ENCODE measurements at regions not wholly inside any gene's neighbourhood (a gene's known extent, or its start where the extent isn't known, plus 50 kb on each side); places are given as distances from the start of the nearest gene placed in this dataset.
"Not testable (repeated sequence)": the region's sequence is repeated elsewhere in the genome, so short reads cannot be mapped to it uniquely, and the experiment has no call there.

DNA sequence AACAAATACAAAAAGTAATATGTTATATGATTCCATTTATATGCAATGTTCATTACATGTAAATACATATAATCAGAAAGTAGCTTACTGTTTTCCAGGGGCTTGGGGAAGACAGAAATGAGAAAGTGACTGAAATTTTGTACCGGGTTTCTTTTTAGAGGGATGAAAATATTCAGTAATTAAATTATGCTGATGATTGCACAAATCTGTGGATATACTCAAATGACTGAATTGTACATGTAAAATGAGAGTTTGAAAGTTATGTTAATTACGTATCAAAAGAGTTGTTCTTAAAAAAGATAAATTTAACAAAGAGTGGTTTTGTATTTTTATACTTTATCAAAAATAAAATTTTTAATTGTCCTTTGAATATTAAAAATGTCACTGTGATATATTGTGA is 856.3 kb downstream of the DSC3 start:
- in situ Hi-C loops (cut with HindIII; ENCODE audit: low pct_ligation_motif_present, low pct_unique_long_range_greater_than_20kb, low sequenced_read_pairs) = no loop called here
- DNase-seq = no peak

GRCh38 chr18:30177056-30177455 is 865.5 kb downstream of the DSC3 start:
- in situ Hi-C loops (cut with HindIII; ENCODE audit: low pct_ligation_motif_present, low pct_unique_long_range_greater_than_20kb, low sequenced_read_pairs) = no loop called here
- DNase-seq = peak; percentile 50

DNA sequence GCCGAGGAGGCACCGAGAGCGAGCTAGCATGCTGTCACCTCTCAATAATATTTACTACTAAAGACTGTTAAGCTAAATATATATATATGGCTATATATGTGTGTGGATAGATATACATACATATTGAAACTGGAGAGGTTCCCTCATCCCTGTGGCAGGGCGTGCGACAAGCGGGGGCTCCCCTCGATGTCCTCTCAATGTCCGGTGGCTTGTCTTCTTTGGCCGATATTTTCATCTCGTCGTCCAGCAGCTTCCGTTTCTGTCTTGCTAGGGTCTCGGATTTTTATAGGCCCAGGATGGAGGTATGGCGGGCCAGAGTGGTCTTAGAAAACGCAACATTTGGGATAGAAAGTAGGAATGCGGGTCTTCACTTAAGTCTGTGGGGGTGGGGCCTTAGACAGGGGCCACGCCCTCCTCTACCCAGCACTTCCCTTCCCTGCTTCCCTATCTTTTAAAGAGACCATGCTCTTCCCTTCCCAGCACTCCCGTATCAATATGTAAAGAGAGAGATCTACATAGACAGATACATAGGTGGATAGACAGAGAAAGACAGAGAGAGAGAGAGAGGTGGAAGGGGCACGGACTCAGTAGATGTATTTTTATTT is 866.8 kb downstream of the DSC3 start:
- in situ Hi-C loops (cut with HindIII; ENCODE audit: low pct_ligation_motif_present, low pct_unique_long_range_greater_than_20kb, low sequenced_read_pairs) = no loop called here
- DNase-seq = no peak

- in situ Hi-C loops (cut with HindIII; ENCODE audit: low pct_ligation_motif_present, low pct_unique_long_range_greater_than_20kb, low sequenced_read_pairs) = no loop called here
- no peak for DNase-seq
These were observed 867.4 kb downstream of the DSC3 start for GRCh38 chr18:30175061-30175574.

DNA sequence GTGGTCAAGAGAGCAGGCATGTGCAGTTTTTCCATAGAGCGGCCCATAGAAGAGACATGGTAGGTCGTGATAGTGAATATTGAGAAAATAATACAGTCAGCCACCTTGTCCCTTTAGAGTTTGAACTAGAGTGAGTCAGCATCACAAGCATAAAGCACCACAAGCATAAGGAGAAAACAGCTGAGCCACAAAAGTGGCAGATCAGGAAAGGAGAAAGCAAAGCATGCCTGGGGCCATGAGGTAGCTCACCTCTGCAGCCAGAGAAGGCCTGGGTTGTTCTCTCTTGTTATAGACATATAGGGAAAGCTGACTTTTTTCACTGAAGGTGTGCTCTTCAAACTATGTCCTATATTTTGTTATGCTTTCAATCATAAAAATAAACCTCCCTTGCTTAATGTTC is 879.0 kb downstream of the DSC3 start:
- DNase-seq = no peak
- in situ Hi-C loops (cut with HindIII; ENCODE audit: low pct_ligation_motif_present, low pct_unique_long_range_greater_than_20kb, low sequenced_read_pairs) = no loop called here

- DNase-seq = no peak
- in situ Hi-C loops (cut with HindIII; ENCODE audit: low pct_ligation_motif_present, low pct_unique_long_range_greater_than_20kb, low sequenced_read_pairs) = no loop called here
These were observed 882.4 kb downstream of the DSC3 start for GRCh38 chr18:30160124-30160523.

GRCh38 chr18:30150586-30151250 is 891.8 kb downstream of the DSC3 start:
- in situ Hi-C loops (cut with HindIII; ENCODE audit: low pct_ligation_motif_present, low pct_unique_long_range_greater_than_20kb, low sequenced_read_pairs) = no loop called here
- DNase-seq = no peak

DNA sequence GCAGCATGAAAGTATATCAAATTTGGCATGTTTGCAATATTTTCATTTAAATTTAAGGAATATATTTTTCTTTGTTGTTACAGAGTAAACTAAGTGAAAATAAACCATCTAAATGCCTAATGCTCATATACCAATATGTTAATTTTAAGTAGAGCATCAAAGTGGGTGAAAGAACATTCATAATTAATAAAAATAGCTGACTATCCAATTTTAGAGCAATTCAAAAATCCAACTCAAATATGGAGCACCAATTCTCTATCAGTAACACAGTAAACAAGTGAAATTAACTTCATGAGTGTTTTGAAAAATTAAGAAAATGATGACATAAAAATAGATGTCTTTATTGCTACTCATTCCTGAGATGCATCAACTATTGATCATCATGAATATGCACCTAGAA is 893.0 kb downstream of the DSC3 start:
- in situ Hi-C loops (cut with HindIII; ENCODE audit: low pct_ligation_motif_present, low pct_unique_long_range_greater_than_20kb, low sequenced_read_pairs) = no loop called here
- DNase-seq = no peak

DNA sequence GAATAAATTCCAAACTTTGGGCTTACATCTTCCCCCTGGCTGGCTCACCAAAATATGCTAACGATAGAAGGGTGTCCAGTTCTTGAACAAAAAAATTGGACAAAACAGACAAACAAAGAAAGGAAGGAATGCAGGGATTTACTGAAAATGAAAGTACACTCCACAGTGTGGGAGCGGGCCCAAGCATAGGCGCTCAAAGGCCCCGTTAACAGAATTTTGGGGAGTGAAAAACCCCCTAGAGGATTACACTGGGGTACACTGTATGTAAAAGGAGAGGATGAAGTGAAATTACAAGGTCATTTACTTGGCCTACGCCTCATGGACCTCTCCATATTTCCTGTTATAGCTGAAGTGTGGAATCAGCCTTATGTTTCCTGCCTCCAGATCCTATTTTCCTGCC is 899.7 kb downstream of the DSC3 start:
- in situ Hi-C loops (cut with HindIII; ENCODE audit: low pct_ligation_motif_present, low pct_unique_long_range_greater_than_20kb, low sequenced_read_pairs) = no loop called here
- DNase-seq = no peak

DNA sequence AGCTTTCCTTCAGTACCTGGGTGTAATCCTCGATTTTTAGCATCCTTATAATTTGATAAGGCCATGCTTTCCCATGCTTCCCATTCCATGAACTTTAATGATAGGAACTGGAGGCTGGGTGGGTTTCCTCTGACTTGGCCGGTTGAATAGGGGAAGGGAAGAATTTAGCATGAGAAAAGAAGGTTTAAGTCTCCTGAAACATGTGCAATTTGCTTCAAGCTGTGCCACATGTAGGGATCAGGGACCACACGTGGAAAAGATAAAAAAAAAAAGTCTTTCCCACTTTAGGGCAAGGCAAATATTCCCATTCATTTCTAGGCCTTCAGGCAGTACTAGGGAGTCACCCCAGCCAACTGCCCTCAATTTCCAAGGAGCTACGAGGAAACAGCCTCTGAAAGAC is 900.3 kb downstream of the DSC3 start:
- DNase-seq = no peak
- in situ Hi-C loops (cut with HindIII; ENCODE audit: low pct_ligation_motif_present, low pct_unique_long_range_greater_than_20kb, low sequenced_read_pairs) = no loop called here

DNA sequence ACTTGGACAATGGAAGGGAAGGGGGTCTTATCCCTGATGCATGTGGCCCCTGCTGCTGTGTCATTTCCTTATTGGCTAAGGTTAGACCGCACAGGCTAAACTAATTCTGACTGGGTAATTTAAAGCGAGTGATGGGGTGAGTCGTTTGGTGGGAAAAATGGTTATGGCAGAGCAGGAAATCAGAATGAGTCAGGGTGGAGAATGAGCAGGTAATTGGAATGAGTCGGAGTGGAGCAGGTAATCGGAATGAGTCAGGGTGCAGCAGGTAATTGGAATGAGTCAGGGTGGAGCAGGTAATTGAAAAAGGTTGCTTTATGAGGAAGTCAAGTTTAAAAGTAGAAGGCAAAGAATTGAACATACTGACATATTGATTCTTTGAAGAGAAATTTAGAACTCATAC is 901.0 kb downstream of the DSC3 start:
- in situ Hi-C loops (cut with HindIII; ENCODE audit: low pct_ligation_motif_present, low pct_unique_long_range_greater_than_20kb, low sequenced_read_pairs); DNase-seq: not testable (repeated sequence)

DNA sequence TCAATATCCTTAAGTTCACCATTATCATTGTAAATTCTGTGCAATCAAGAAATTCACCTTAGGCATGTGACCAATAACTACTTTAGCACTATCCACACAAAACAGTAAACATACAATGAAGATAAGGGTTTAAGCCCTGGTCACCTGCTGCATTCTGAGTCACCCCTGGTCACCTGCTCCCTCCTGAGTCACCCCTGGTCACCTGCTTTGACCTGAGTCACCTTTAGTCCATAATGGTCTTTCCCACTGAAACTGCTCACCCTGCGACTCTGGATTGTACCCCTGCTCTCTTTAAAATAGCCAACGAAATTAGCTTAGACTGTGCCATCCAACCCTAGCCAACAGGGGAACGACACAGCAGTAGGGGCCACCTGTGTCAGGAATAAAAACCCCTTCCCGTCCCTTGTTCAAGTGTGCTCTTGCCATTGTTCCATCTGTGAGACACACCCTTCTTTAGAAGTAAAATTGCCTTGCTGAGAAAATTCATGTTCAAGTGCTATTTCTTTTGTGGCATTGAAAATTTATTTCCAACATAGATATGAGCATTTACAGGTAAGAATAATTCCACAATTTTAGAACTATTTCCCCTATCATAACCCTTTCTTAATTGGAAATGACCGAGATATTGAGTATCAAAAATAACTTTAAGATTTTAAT is 902.8 kb downstream of the DSC3 start:
- in situ Hi-C loops (cut with HindIII; ENCODE audit: low pct_ligation_motif_present, low pct_unique_long_range_greater_than_20kb, low sequenced_read_pairs) = no loop called here
- no peak for DNase-seq

- no peak for DNase-seq
These were observed 906.6 kb downstream of the DSC3 start for GRCh38 chr18:30135938-30136337.

GRCh38 chr18:30134020-30134419 is 908.5 kb downstream of the DSC3 start:
- in situ Hi-C loops (cut with HindIII; ENCODE audit: low pct_ligation_motif_present, low pct_unique_long_range_greater_than_20kb, low sequenced_read_pairs) = no loop called here
- DNase-seq = no peak

More at GRCh38 chr18:30135938-30136337, 906.6 kb downstream of the DSC3 start:
- in situ Hi-C loops (cut with HindIII; ENCODE audit: low pct_ligation_motif_present, low pct_unique_long_range_greater_than_20kb, low sequenced_read_pairs) = no loop called here

- in situ Hi-C loops (cut with HindIII; ENCODE audit: low pct_ligation_motif_present, low pct_unique_long_range_greater_than_20kb, low sequenced_read_pairs) = no loop called here
- no peak for DNase-seq
These were observed 909.6 kb downstream of the DSC3 start for GRCh38 chr18:30132959-30133358.

GRCh38 chr18:30121397-30121796 is 921.1 kb downstream of the DSC3 start:
- in situ Hi-C loops (cut with HindIII; ENCODE audit: low pct_ligation_motif_present, low pct_unique_long_range_greater_than_20kb, low sequenced_read_pairs) = no loop called here
- no peak for DNase-seq

GRCh38 chr18:30113454-30113853 is 929.1 kb downstream of the DSC3 start:
- in situ Hi-C loops (cut with HindIII; ENCODE audit: low pct_ligation_motif_present, low pct_unique_long_range_greater_than_20kb, low sequenced_read_pairs) = no loop called here
- no peak for DNase-seq

DNA sequence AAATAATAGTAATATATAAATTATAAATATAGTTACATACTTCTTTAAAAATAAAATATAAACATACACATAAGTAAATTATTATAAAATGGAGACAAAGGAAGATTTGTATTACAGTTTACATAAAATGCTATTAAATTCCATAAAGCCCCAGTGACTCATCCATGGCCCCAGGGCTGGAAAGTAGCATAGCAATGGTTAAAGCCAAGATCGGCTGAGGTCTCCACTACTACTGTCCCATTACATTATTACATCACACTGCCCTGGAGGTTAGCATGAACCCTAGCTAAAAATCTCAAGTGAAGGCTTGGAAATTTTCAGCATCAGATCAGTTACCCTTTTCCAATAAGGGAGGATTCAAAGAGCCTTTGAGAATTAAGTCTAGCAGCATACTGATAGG is 936.2 kb downstream of the DSC3 start:
- in situ Hi-C loops (cut with HindIII; ENCODE audit: low pct_ligation_motif_present, low pct_unique_long_range_greater_than_20kb, low sequenced_read_pairs) = no loop called here
- DNase-seq = no peak

DNA sequence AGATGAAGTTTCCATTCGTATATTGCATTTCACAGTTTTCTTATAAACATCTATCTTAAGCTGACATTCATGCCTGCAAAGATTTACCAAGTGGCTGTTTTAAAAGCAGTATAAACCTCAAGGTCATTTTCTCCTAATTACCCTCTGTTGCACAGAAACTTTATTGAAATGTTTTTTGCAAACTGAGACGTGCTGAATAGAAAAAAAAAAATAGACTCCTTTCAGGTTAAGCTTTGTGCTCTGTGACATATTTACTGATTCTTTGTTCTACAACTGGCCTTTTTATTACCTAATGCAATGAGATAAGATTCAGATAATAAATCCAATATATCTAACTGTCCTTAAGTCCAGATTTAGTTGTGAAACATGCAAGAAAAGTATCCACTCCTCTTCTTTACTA is 938.7 kb downstream of the DSC3 start:
- no peak for DNase-seq
- in situ Hi-C loops (cut with HindIII; ENCODE audit: low pct_ligation_motif_present, low pct_unique_long_range_greater_than_20kb, low sequenced_read_pairs) = no loop called here

GRCh38 chr18:30096796-30097195 is 945.7 kb downstream of the DSC3 start:
- in situ Hi-C loops (cut with HindIII; ENCODE audit: low pct_ligation_motif_present, low pct_unique_long_range_greater_than_20kb, low sequenced_read_pairs) = no loop called here
- no peak for DNase-seq

Measured in ACHN (cell line).